Nephron progenitor cell (in vitro differentiated cells): ENCODE measurements at regions not wholly inside any gene's neighbourhood (a gene's known extent, or its start where the extent isn't known, plus 50 kb on each side); places are given as distances from the start of the nearest gene placed in this dataset.
"Not testable (repeated sequence)": the region's sequence is repeated elsewhere in the genome, so short reads cannot be mapped to it uniquely, and the experiment has no call there.

Experiments used
- DNase-seq: peaks from one replicate; pipeline ENCODE4 v3.0.0; 2021
- H3K27ac Mint-ChIP-seq: 2 replicates; pipeline ENCODE4 v1.8.0; 2021; ENCODE audit warnings: mild to moderate bottlenecking, moderate library complexity, mixed read lengths
- H3K27me3 Mint-ChIP-seq: 2 replicates; pipeline ENCODE4 v1.8.0; 2021; ENCODE audit warnings: mild to moderate bottlenecking, low read depth, mixed read lengths; ENCODE audit not compliant: poor library complexity
- H3K36me3 Mint-ChIP-seq: 2 replicates; pipeline ENCODE4 v1.8.0; 2021; ENCODE audit warnings: low read depth, mixed read lengths
- H3K4me1 Mint-ChIP-seq: 2 replicates; pipeline ENCODE4 v1.8.0; 2021; ENCODE audit warnings: mixed read lengths
- H3K4me3 Mint-ChIP-seq: 2 replicates; pipeline ENCODE4 v1.8.0; 2021; ENCODE audit warnings: mild to moderate bottlenecking, moderate library complexity, mixed read lengths
- H3K9me3 Mint-ChIP-seq: 2 replicates; pipeline ENCODE4 v1.8.0; 2021; ENCODE audit warnings: mild to moderate bottlenecking, moderate library complexity, mixed read lengths
- TF ChIP-seq, protein P1 (sequence below): fragments of 200-600 bp; sonication (generic); IDR thresholded peaks from 2 replicates; pipeline ENCODE4 v1.5.0; 2021; ENCODE audit warnings: antibody characterized with exemption

GRCh38 chr2:163155279-163155883 is 316.8 kb upstream of the KCNH7 start:
- H3K36me3 Mint-ChIP-seq, result no peaks in the 10 kb centered on the region

GRCh38 chr2:163142618-163143017 is 304.1 kb upstream of the KCNH7 start:
- Mint-ChIP-seq H3K27ac (no peak overlapping the region), H3K9me3 (peaks cover 23% of the 10 kb centered on the region), H3K27me3 (no peaks in the 10 kb centered on the region), H3K36me3 (no peaks in the 10 kb centered on the region), H3K4me3 (no peak overlapping the region), H3K4me1 (no peaks in the 10 kb centered on the region)
- DNase-seq, result no peak
- TF ChIP-seq, protein P1, sequence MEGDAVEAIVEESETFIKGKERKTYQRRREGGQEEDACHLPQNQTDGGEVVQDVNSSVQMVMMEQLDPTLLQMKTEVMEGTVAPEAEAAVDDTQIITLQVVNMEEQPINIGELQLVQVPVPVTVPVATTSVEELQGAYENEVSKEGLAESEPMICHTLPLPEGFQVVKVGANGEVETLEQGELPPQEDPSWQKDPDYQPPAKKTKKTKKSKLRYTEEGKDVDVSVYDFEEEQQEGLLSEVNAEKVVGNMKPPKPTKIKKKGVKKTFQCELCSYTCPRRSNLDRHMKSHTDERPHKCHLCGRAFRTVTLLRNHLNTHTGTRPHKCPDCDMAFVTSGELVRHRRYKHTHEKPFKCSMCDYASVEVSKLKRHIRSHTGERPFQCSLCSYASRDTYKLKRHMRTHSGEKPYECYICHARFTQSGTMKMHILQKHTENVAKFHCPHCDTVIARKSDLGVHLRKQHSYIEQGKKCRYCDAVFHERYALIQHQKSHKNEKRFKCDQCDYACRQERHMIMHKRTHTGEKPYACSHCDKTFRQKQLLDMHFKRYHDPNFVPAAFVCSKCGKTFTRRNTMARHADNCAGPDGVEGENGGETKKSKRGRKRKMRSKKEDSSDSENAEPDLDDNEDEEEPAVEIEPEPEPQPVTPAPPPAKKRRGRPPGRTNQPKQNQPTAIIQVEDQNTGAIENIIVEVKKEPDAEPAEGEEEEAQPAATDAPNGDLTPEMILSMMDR, result no peak

More at GRCh38 chr2:163155279-163155883, 316.8 kb upstream of the KCNH7 start:
- Mint-ChIP-seq H3K27me3 (peaks cover 2% of the 10 kb centered on the region), H3K27ac (no peak overlapping the region), H3K4me3 (no peak overlapping the region), H3K4me1 (no peaks in the 10 kb centered on the region), H3K9me3 (no peaks in the 10 kb centered on the region)
- TF ChIP-seq, protein P1, result peak; percentile 66
- peak; percentile 17 for DNase-seq

- Mint-ChIP-seq H3K4me1 (no peaks in the 10 kb centered on the region), H3K4me3 (no peak overlapping the region), H3K27me3 (no peaks in the 10 kb centered on the region), H3K36me3 (no peaks in the 10 kb centered on the region), H3K27ac (no peak overlapping the region), H3K9me3 (peaks cover 5% of the 10 kb centered on the region)
- TF ChIP-seq, protein P1, result no peak
- DNase-seq, result no peak
Observed at GRCh38 chr2:163138947-163139346, 300.4 kb upstream of the KCNH7 start.

- TF ChIP-seq, protein P1, result no peak
- no peak for DNase-seq
- Mint-ChIP-seq H3K4me1 (no peaks in the 10 kb centered on the region), H3K27me3 (peaks cover 3% of the 10 kb centered on the region), H3K27ac (no peak overlapping the region), H3K9me3 (peaks cover 5% of the 10 kb centered on the region), H3K4me3 (no peak overlapping the region), H3K36me3 (no peaks in the 10 kb centered on the region)
Observed at GRCh38 chr2:163135256-163135655, 296.7 kb upstream of the KCNH7 start.

GRCh38 chr2:163133602-163134001 is 295.0 kb upstream of the KCNH7 start:
- no peak overlapping the region for H3K27ac Mint-ChIP-seq
- H3K27me3 Mint-ChIP-seq, result peaks cover 3% of the 10 kb centered on the region
- no peaks in the 10 kb centered on the region for H3K4me1 Mint-ChIP-seq
- H3K9me3 Mint-ChIP-seq, result peaks cover 1% of the 10 kb centered on the region
- no peaks in the 10 kb centered on the region for H3K36me3 Mint-ChIP-seq
- DNase-seq, result no peak
- TF ChIP-seq, protein P1, result no peak
- H3K4me3 Mint-ChIP-seq, result no peak overlapping the region

GRCh38 chr2:163132850-163133249 is 294.3 kb upstream of the KCNH7 start:
- DNase-seq, result no peak
- H3K27ac Mint-ChIP-seq, result no peak overlapping the region
- TF ChIP-seq, protein P1, result peak; percentile 59
- no peaks in the 10 kb centered on the region for H3K4me1 Mint-ChIP-seq
- H3K27me3 Mint-ChIP-seq, result peaks cover 3% of the 10 kb centered on the region
- no peaks in the 10 kb centered on the region for H3K36me3 Mint-ChIP-seq
- H3K9me3 Mint-ChIP-seq, result no peaks in the 10 kb centered on the region
- no peak overlapping the region for H3K4me3 Mint-ChIP-seq

GRCh38 chr2:163132207-163132606 is 293.6 kb upstream of the KCNH7 start:
- not testable (repeated sequence) for H3K27me3 Mint-ChIP-seq, H3K27ac Mint-ChIP-seq, H3K36me3 Mint-ChIP-seq, H3K4me1 Mint-ChIP-seq, DNase-seq, H3K4me3 Mint-ChIP-seq, H3K9me3 Mint-ChIP-seq
